ENCODE measurements at regions not wholly inside any gene's neighbourhood (a gene's known extent, or its start where the extent isn't known, plus 50 kb on each side); places are given as distances from the start of the nearest gene placed in this dataset.

DNA sequence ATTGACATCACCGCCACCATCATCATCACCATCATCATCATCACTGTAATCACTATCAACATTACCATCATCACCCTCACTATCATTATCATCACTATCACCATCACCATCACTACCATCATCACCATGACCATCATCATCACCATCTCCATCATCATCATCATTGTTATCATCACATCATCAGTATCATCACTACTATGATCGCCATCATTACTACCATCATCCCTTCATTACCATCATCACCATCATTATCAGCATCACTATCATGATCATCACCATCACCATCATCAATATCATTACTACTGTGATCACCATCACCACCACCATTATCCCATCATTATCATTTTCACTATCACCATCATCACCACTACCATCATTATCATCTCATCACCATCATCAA lies 368.3 kb downstream of the SEC14L1 start:
- no peak overlapping the region for H3K23ac ChIP-seq (ENCODE audit: low read depth, low read length, poor library complexity)
- H3K36me3 ChIP-seq (replicated peaks in 1 of 2; ENCODE audit: control insufficient read depth in 2 of 2, insufficient read depth in 2 of 2, low read length in 2 of 2) = no peaks in the 10 kb centered on the region
- H3K27me3 ChIP-seq (ENCODE audit: control insufficient read depth in 3 of 3, insufficient read depth in 3 of 3, low read depth in 1 of 3, low read length in 3 of 3) = no peaks in the 10 kb centered on the region
- H3K4me2 ChIP-seq (ENCODE audit: insufficient read depth, low read length, poor library complexity, severe bottlenecking) = no peak overlapping the region
- H4K91ac ChIP-seq (ENCODE audit: low read depth, low read length, poor library complexity) = no peak overlapping the region
- peaks cover 5 to 6% of the 10 kb centered on the region in 2 donors for H3K9me3 ChIP-seq (replicated peaks in 1 of 2; ENCODE audit: control insufficient read depth in 2 of 2, insufficient read depth in 1 of 2, low read depth in 1 of 2, low read length in 2 of 2)
- no peak overlapping the region for H2BK5ac ChIP-seq (ENCODE audit: low read length)
- WGBS, 2 donors (ENCODE audit: extremely low coverage in 2 of 2, insufficient read length in 2 of 2, insufficient replicate concordance in 1 of 2) = no CpG with 5 or more reads among the region's 2 CpGs
- H3K4ac ChIP-seq (ENCODE audit: low read length) = no peak overlapping the region
- no peak overlapping the region for H3K4me3 ChIP-seq (ENCODE audit: low read length in 2 of 2)
- no peak overlapping the region for H3K14ac ChIP-seq (ENCODE audit: low read length)
- H3K27ac ChIP-seq (replicated peaks; ENCODE audit: low read length) = no peak overlapping the region
- no peaks in the 10 kb centered on the region for H3K79me1 ChIP-seq (ENCODE audit: low read depth, low read length)
- no peak overlapping the region for H4K8ac ChIP-seq (ENCODE audit: low read depth, low read length)
- DNase-seq (ENCODE audit: low spot score) = no peak
- H2BK15ac ChIP-seq (ENCODE audit: low read length) = no peak overlapping the region
- H2AFZ ChIP-seq (ENCODE audit: low read length) = no peak overlapping the region
- H2BK120ac ChIP-seq (ENCODE audit: low read depth, low read length) = no peak overlapping the region
- H3K9ac ChIP-seq (ENCODE audit: low read depth, low read length, poor library complexity) = no peak overlapping the region
- no peak overlapping the region for H2BK12ac ChIP-seq (ENCODE audit: low read length)
- no peaks in the 10 kb centered on the region for H3K4me1 ChIP-seq (ENCODE audit: control insufficient read depth in 2 of 2, insufficient read depth in 1 of 2, low read depth in 1 of 2, low read length in 2 of 2)
- no peak overlapping the region for H3K18ac ChIP-seq (ENCODE audit: low read length)
- H2AK5ac ChIP-seq (ENCODE audit: low read depth, low read length) = no peak overlapping the region

DNA sequence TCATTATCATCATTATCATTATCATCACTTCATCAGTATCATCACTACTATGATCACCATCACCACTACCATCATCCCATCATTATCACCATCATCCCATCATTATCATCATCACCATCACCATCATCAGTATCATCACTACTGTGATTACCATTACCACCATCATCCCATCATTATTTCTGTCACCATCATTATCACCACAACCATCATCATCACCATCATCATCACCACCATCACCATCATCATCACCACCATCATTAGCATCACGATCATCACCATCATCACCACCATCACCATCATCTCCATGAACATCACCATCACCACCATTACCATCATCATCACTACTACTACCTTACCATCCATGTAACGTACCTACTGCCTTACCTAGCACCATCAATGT lies 368.8 kb downstream of the SEC14L1 start:
- no peak overlapping the region for H3K27ac ChIP-seq (replicated peaks; ENCODE audit: low read length)
- 100% methylated on average over 1 of the region's 2 CpGs for WGBS, 2 donors (ENCODE audit: extremely low coverage in 2 of 2, insufficient read length in 2 of 2, insufficient replicate concordance in 1 of 2)

DNA sequence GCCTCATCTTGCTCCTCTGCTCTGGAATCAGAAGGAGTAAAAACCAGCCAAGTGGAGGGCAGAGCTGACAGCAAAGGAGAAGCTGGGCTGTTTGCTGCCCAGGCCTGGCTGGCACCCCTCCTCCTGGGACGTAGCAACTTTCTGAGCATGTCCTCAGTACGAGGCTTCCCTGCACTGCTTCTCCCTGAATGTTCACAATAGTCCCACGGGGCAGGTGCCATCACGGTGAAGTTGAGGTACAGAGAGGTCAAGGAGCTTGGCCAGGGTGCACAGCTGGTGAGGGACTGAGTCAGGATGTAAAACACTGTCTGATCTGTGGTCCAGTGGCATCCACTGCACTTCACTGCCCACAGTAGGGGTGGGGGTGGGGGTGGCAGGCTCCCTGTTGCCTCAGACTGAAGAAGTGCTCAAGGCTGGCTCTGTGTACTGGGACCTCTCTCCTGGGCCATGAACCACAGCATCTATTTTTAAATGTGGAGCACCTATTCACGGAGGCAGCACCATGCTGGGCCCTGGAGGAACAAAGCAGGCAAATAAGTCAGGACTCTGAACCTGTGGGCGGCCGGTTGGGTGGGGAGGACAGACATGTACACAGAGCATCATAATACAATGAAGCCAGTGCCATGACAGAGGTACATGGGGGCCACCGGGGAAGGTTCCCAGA lies 369.5 kb downstream of the SEC14L1 start:
- WGBS, 2 donors (ENCODE audit: extremely low coverage in 2 of 2, insufficient read length in 2 of 2, insufficient replicate concordance in 1 of 2) = no CpG with 5 or more reads among the region's 8 CpGs
- Histone ChIP-seq H3K9me3 (replicated peaks in 1 of 2; ENCODE audit: control insufficient read depth in 2 of 2, insufficient read depth in 1 of 2, low read depth in 1 of 2, low read length in 2 of 2) (peaks cover 5 to 6% of the 10 kb centered on the region in 2 donors), H3K14ac (ENCODE audit: low read length) (no peak overlapping the region), H3K36me3 (replicated peaks in 1 of 2; ENCODE audit: control insufficient read depth in 2 of 2, insufficient read depth in 2 of 2, low read length in 2 of 2) (no peaks in the 10 kb centered on the region), H4K91ac (ENCODE audit: low read depth, low read length, poor library complexity) (no peak overlapping the region), H3K18ac (ENCODE audit: low read length) (no peak overlapping the region), H2AFZ (ENCODE audit: low read length) (no peak overlapping the region), H3K9ac (ENCODE audit: low read depth, low read length, poor library complexity) (no peak overlapping the region), H3K27ac (replicated peaks; ENCODE audit: low read length) (no peak overlapping the region), H2BK12ac (ENCODE audit: low read length) (no peak overlapping the region), H2AK5ac (ENCODE audit: low read depth, low read length) (peak overlapping the region; percentile 49), H3K4me1 (ENCODE audit: control insufficient read depth in 2 of 2, insufficient read depth in 1 of 2, low read depth in 1 of 2, low read length in 2 of 2) (no peaks in the 10 kb centered on the region), H3K23ac (ENCODE audit: low read depth, low read length, poor library complexity) (no peak overlapping the region), H3K4me3 (ENCODE audit: low read length in 2 of 2) (no peak overlapping the region), H3K27me3 (ENCODE audit: control insufficient read depth in 3 of 3, insufficient read depth in 3 of 3, low read depth in 1 of 3, low read length in 3 of 3) (no peaks in the 10 kb centered on the region), H2BK120ac (ENCODE audit: low read depth, low read length) (no peak overlapping the region), H2BK15ac (ENCODE audit: low read length) (no peak overlapping the region), H3K4me2 (ENCODE audit: insufficient read depth, low read length, poor library complexity, severe bottlenecking) (no peak overlapping the region), H3K4ac (ENCODE audit: low read length) (no peak overlapping the region), H3K79me1 (ENCODE audit: low read depth, low read length) (no peaks in the 10 kb centered on the region), H4K8ac (ENCODE audit: low read depth, low read length) (no peak overlapping the region), H2BK5ac (ENCODE audit: low read length) (no peak overlapping the region)
- DNase-seq (ENCODE audit: low spot score) = no peak

More for the DNA sequence above, 368.8 kb downstream of the SEC14L1 start:
- Histone ChIP-seq H3K14ac (ENCODE audit: low read length) (no peak overlapping the region), H2BK12ac (ENCODE audit: low read length) (no peak overlapping the region), H3K4me3 (ENCODE audit: low read length in 2 of 2) (no peak overlapping the region), H2BK5ac (ENCODE audit: low read length) (no peak overlapping the region), H3K4ac (ENCODE audit: low read length) (no peak overlapping the region), H4K8ac (ENCODE audit: low read depth, low read length) (no peak overlapping the region), H3K4me2 (ENCODE audit: insufficient read depth, low read length, poor library complexity, severe bottlenecking) (no peak overlapping the region), H3K23ac (ENCODE audit: low read depth, low read length, poor library complexity) (no peak overlapping the region), H2BK120ac (ENCODE audit: low read depth, low read length) (no peak overlapping the region), H3K4me1 (ENCODE audit: control insufficient read depth in 2 of 2, insufficient read depth in 1 of 2, low read depth in 1 of 2, low read length in 2 of 2) (no peaks in the 10 kb centered on the region), H4K91ac (ENCODE audit: low read depth, low read length, poor library complexity) (no peak overlapping the region), H3K9ac (ENCODE audit: low read depth, low read length, poor library complexity) (no peak overlapping the region), H3K18ac (ENCODE audit: low read length) (no peak overlapping the region), H2BK15ac (ENCODE audit: low read length) (no peak overlapping the region), H3K79me1 (ENCODE audit: low read depth, low read length) (no peaks in the 10 kb centered on the region), H3K9me3 (replicated peaks in 1 of 2; ENCODE audit: control insufficient read depth in 2 of 2, insufficient read depth in 1 of 2, low read depth in 1 of 2, low read length in 2 of 2) (peaks cover 5 to 6% of the 10 kb centered on the region in 2 donors), H3K36me3 (replicated peaks in 1 of 2; ENCODE audit: control insufficient read depth in 2 of 2, insufficient read depth in 2 of 2, low read length in 2 of 2) (no peaks in the 10 kb centered on the region), H2AFZ (ENCODE audit: low read length) (no peak overlapping the region), H3K27me3 (ENCODE audit: control insufficient read depth in 3 of 3, insufficient read depth in 3 of 3, low read depth in 1 of 3, low read length in 3 of 3) (no peaks in the 10 kb centered on the region), H2AK5ac (ENCODE audit: low read depth, low read length) (no peak overlapping the region)
- DNase-seq (ENCODE audit: low spot score) = no peak

DNA sequence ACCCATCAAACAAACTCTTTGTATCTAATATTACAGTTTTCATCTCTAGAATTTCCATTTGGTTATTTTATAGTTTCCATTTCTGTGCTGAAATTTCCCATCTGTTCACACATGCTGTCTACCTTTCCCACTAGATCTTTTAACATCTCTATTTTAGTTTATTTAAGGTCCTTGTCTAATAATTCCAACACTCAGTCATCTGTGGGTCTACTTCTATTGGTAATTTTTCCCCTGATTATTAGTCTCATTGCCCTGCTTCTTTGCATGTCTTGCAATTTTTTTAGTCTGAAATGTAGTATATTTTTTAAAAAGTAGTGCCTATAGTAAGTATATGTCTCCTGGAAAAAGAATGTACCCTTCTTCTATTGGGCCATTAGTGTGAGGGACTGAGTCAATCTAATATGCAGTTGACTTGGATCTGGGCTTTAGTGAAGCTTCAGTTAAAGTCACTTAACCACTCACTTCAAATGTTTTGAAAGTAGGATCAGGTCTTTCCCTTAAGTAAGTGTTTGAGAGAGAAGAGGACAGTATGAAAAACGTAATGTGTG lies 370.8 kb downstream of the SEC14L1 start:
- no peak overlapping the region for H2AFZ ChIP-seq (ENCODE audit: low read length)
- no peaks in the 10 kb centered on the region for H3K4me1 ChIP-seq (ENCODE audit: control insufficient read depth in 2 of 2, insufficient read depth in 1 of 2, low read depth in 1 of 2, low read length in 2 of 2)
- H3K18ac ChIP-seq (ENCODE audit: low read length) = no peak overlapping the region
- no peak for DNase-seq (ENCODE audit: low spot score)
- no peak overlapping the region for H2BK5ac ChIP-seq (ENCODE audit: low read length)
- no peak overlapping the region for H2BK120ac ChIP-seq (ENCODE audit: low read depth, low read length)
- no peaks in the 10 kb centered on the region for H3K27me3 ChIP-seq (ENCODE audit: control insufficient read depth in 3 of 3, insufficient read depth in 3 of 3, low read depth in 1 of 3, low read length in 3 of 3)
- H4K8ac ChIP-seq (ENCODE audit: low read depth, low read length) = no peak overlapping the region
- H3K4me3 ChIP-seq (ENCODE audit: low read length in 2 of 2) = no peak overlapping the region
- H2AK5ac ChIP-seq (ENCODE audit: low read depth, low read length) = no peak overlapping the region
- no peak overlapping the region for H3K4me2 ChIP-seq (ENCODE audit: insufficient read depth, low read length, poor library complexity, severe bottlenecking)
- no peak overlapping the region for H3K14ac ChIP-seq (ENCODE audit: low read length)
- H2BK12ac ChIP-seq (ENCODE audit: low read length) = no peak overlapping the region
- H3K79me1 ChIP-seq (ENCODE audit: low read depth, low read length) = no peaks in the 10 kb centered on the region
- no peak overlapping the region for H3K23ac ChIP-seq (ENCODE audit: low read depth, low read length, poor library complexity)
- no peaks in the 10 kb centered on the region for H3K36me3 ChIP-seq (replicated peaks in 1 of 2; ENCODE audit: control insufficient read depth in 2 of 2, insufficient read depth in 2 of 2, low read length in 2 of 2)
- H3K27ac ChIP-seq (replicated peaks; ENCODE audit: low read length) = no peak overlapping the region
- no peak overlapping the region for H2BK15ac ChIP-seq (ENCODE audit: low read length)
- H3K4ac ChIP-seq (ENCODE audit: low read length) = no peak overlapping the region
- H4K91ac ChIP-seq (ENCODE audit: low read depth, low read length, poor library complexity) = no peak overlapping the region
- H3K9me3 ChIP-seq (replicated peaks in 1 of 2; ENCODE audit: control insufficient read depth in 2 of 2, insufficient read depth in 1 of 2, low read depth in 1 of 2, low read length in 2 of 2) = peaks cover 5 to 6% of the 10 kb centered on the region in 2 donors
- WGBS, 2 donors (ENCODE audit: extremely low coverage in 2 of 2, insufficient read length in 2 of 2, insufficient replicate concordance in 1 of 2) = no CpG with 5 or more reads among the region's 1 CpG
- no peak overlapping the region for H3K9ac ChIP-seq (ENCODE audit: low read depth, low read length, poor library complexity)
